ENCODE measurements at regions not wholly inside any gene's neighbourhood (a gene's known extent, or its start where the extent isn't known, plus 50 kb on each side); places are given as distances from the start of the nearest gene placed in this dataset.
A peak's percentile ranks its signal among the peaks of the same experiment; 100 is the strongest.

DNA sequence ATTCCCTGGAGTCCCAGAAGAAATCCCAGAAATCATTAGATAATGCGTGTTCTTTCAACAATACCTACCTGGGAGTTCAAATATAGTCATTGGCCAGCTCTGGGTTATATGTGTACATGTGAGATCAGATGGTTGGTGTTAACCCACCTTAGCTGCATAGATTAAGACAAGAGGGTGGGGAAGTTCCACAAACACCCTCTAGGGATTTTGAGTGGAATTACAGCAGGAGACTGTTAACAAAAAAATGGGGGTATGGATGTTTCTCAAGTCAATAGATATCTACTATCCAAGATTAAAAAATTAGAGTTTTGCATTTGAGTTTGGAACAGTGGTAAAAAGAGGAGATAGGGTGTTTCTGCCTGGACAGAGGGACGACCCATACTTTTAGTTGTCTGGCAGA, 282.5 kb upstream of the CNTN3 start:
- Histone ChIP-seq H3K27me3 (replicated peaks; ENCODE audit: insufficient read depth, low read depth, low read length, poor library complexity) (no peaks in the 10 kb centered on the region), H3K9me3 (ENCODE audit: low read depth, low read length, poor library complexity, severe bottlenecking) (no peaks in the 10 kb centered on the region), H3K36me3 (ENCODE audit: insufficient read depth, low read length, poor library complexity, severe bottlenecking) (no peaks in the 10 kb centered on the region), H3K4me3 (ENCODE audit: low read depth, low read length, poor library complexity, severe bottlenecking) (no peak overlapping the region), H3K4me1 (ENCODE audit: insufficient read depth, low read length, poor library complexity, severe bottlenecking) (no peaks in the 10 kb centered on the region), H3K27ac (ENCODE audit: low read depth, low read length, poor library complexity, severe bottlenecking) (no peak overlapping the region)
- intact Hi-C loops (cut with micrococcal nuclease; ENCODE audit: unreplicated experiment) = no loop called here
- peak; percentile 4 for DNase-seq (ENCODE audit: low spot score)
- no peak for TF ChIP-seq EZH2 (IDR thresholded peaks at IDR 0.05; ENCODE audit: borderline replicate concordance, low read depth, low read length, poor library complexity, severe bottlenecking)
- TF ChIP-seq, protein P1, sequence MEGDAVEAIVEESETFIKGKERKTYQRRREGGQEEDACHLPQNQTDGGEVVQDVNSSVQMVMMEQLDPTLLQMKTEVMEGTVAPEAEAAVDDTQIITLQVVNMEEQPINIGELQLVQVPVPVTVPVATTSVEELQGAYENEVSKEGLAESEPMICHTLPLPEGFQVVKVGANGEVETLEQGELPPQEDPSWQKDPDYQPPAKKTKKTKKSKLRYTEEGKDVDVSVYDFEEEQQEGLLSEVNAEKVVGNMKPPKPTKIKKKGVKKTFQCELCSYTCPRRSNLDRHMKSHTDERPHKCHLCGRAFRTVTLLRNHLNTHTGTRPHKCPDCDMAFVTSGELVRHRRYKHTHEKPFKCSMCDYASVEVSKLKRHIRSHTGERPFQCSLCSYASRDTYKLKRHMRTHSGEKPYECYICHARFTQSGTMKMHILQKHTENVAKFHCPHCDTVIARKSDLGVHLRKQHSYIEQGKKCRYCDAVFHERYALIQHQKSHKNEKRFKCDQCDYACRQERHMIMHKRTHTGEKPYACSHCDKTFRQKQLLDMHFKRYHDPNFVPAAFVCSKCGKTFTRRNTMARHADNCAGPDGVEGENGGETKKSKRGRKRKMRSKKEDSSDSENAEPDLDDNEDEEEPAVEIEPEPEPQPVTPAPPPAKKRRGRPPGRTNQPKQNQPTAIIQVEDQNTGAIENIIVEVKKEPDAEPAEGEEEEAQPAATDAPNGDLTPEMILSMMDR (conservative IDR thresholded peaks at IDR 0.05; ENCODE audit: low read depth, low read length) = 0 out of 2 replicates have a peak, but pooled peaks have one; percentile 35
- CTCF ChIA-PET = no interaction called here
- no TSS peak for BruUV-seq (replicated peaks)
- POLR2A ChIA-PET (ENCODE audit: low non-redundant PET) = no interaction called here

DNA sequence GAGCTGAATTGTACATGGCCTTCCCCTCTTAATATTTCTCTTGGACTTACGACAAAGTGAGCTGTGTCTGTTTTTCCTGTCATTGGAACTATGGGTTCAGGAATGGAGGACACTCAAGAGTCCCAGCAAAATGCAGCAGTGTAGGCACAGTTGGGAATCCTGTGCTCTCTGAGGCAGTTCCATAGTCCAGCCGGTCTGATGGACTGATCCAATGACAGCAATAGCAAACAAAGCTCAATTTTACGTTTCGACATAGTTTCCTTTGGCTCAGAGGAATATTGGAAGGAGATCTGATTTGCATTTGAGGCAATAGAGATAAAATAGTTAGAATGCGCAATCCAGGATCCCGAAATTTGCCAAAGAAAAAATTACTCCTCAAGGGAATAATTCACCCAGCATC, 276.9 kb upstream of the CNTN3 start:
- intact Hi-C loops (cut with micrococcal nuclease; ENCODE audit: unreplicated experiment) = no loop called here
- Histone ChIP-seq H3K4me3 (ENCODE audit: low read depth, low read length, poor library complexity, severe bottlenecking) (no peak overlapping the region), H3K36me3 (ENCODE audit: insufficient read depth, low read length, poor library complexity, severe bottlenecking) (no peaks in the 10 kb centered on the region), H3K27ac (ENCODE audit: low read depth, low read length, poor library complexity, severe bottlenecking) (no peak overlapping the region), H3K4me1 (ENCODE audit: insufficient read depth, low read length, poor library complexity, severe bottlenecking) (no peaks in the 10 kb centered on the region), H3K27me3 (replicated peaks; ENCODE audit: insufficient read depth, low read depth, low read length, poor library complexity) (no peaks in the 10 kb centered on the region), H3K9me3 (ENCODE audit: low read depth, low read length, poor library complexity, severe bottlenecking) (no peaks in the 10 kb centered on the region)
- no TSS peak for BruUV-seq (replicated peaks)
- POLR2A ChIA-PET (ENCODE audit: low non-redundant PET) = no interaction called here
- CTCF ChIA-PET = no interaction called here
- no peak for DNase-seq (ENCODE audit: low spot score)
- TF ChIP-seq EZH2 (IDR thresholded peaks at IDR 0.05; ENCODE audit: borderline replicate concordance, low read depth, low read length, poor library complexity, severe bottlenecking) = no peak
- TF ChIP-seq, protein P1 (conservative IDR thresholded peaks at IDR 0.05; ENCODE audit: low read depth, low read length) = no peak

- intact Hi-C loops (cut with micrococcal nuclease; ENCODE audit: unreplicated experiment) = no loop called here
- H3K4me1 ChIP-seq (ENCODE audit: insufficient read depth, low read length, poor library complexity, severe bottlenecking) = no peaks in the 10 kb centered on the region
- H3K4me3 ChIP-seq (ENCODE audit: low read depth, low read length, poor library complexity, severe bottlenecking) = no peak overlapping the region
- TF ChIP-seq, protein P1 (conservative IDR thresholded peaks at IDR 0.05; ENCODE audit: low read depth, low read length) = peak; percentile 29; the same call in 1 of the 2 replicates
- no peak for TF ChIP-seq EZH2 (IDR thresholded peaks at IDR 0.05; ENCODE audit: borderline replicate concordance, low read depth, low read length, poor library complexity, severe bottlenecking)
- H3K36me3 ChIP-seq (ENCODE audit: insufficient read depth, low read length, poor library complexity, severe bottlenecking) = no peaks in the 10 kb centered on the region
- peak; percentile 10 for DNase-seq (ENCODE audit: low spot score)
- no TSS peak for BruUV-seq (replicated peaks)
- ChIA-PET POLR2A (ENCODE audit: low non-redundant PET) (no interaction called here), CTCF (interaction anchor here (0.7 kb wide), 1 partner anchor 425 kb away, joined by 3 read pairs; no protein-coding TSS in a partner anchor)
- H3K27ac ChIP-seq (ENCODE audit: low read depth, low read length, poor library complexity, severe bottlenecking) = no peak overlapping the region
- H3K27me3 ChIP-seq (replicated peaks; ENCODE audit: insufficient read depth, low read depth, low read length, poor library complexity) = no peaks in the 10 kb centered on the region
- no peaks in the 10 kb centered on the region for H3K9me3 ChIP-seq (ENCODE audit: low read depth, low read length, poor library complexity, severe bottlenecking)
Observed at GRCh38 chr3:74883690-74884089, 269.2 kb upstream of the CNTN3 start.

All from A673 (cell line).